Stimulated activated CD4-positive, alpha-beta T cell treated with anti-CD3 and anti-CD28 coated beads, Interleukin-15, amount 100 ng/mL, for 1 hour (primary cell): ENCODE measurements at regions not wholly inside any gene's neighbourhood (a gene's known extent, or its start where the extent isn't known, plus 50 kb on each side); places are given as distances from the start of the nearest gene placed in this dataset.
"Not testable (repeated sequence)": the region's sequence is repeated elsewhere in the genome, so short reads cannot be mapped to it uniquely, and the experiment has no call there.

Experiments used
- DNase-seq, 2 donors: peaks; one replicate each; pipeline ENCODE4 v3.0.0-alpha.2; 2020; ENCODE audit warnings: low read depth in 1 of 2, low spot score in 1 of 2

- DNase-seq, result no peak
Measured at GRCh38 chr2:34252111-34252510, 653.0 kb upstream of the FAM98A start.

GRCh38 chr2:34251578-34251977 is 652.5 kb upstream of the FAM98A start:
- no peak for DNase-seq

- DNase-seq, result no peak
Measured at GRCh38 chr2:34244195-34244594, 645.1 kb upstream of the FAM98A start.

- no peak for DNase-seq
Measured at GRCh38 chr2:34242763-34243123, 643.6 kb upstream of the FAM98A start.

- no peak for DNase-seq
Measured at GRCh38 chr2:34241905-34242762, 643.0 kb upstream of the FAM98A start.

GRCh38 chr2:34239511-34239910 is 640.4 kb upstream of the FAM98A start:
- DNase-seq, result no peak

GRCh38 chr2:34234823-34235222 is 635.7 kb upstream of the FAM98A start:
- DNase-seq, result no peak

- no peak for DNase-seq
Measured at GRCh38 chr2:34229998-34230397, 630.9 kb upstream of the FAM98A start.

GRCh38 chr2:34215174-34215573 is 616.1 kb upstream of the FAM98A start:
- no peak for DNase-seq

- DNase-seq, result not testable (repeated sequence)
Measured at GRCh38 chr2:34210382-34210781, 611.3 kb upstream of the FAM98A start.

GRCh38 chr2:34204560-34204959 is 605.5 kb upstream of the FAM98A start:
- no peak for DNase-seq

GRCh38 chr2:34201099-34201498 is 602.0 kb upstream of the FAM98A start:
- no peak for DNase-seq

GRCh38 chr2:34199971-34200370 is 600.9 kb upstream of the FAM98A start:
- DNase-seq, result no peak

- DNase-seq, result no peak
Measured at GRCh38 chr2:34193164-34193563, 594.1 kb upstream of the FAM98A start.

GRCh38 chr2:34188464-34189303 is 589.6 kb upstream of the FAM98A start:
- DNase-seq, result no peak

GRCh38 chr2:34179511-34179910 is 580.4 kb upstream of the FAM98A start:
- no peak for DNase-seq

- no peak for DNase-seq
Measured at GRCh38 chr2:34178482-34178881, 579.4 kb upstream of the FAM98A start.

- no peak for DNase-seq
Measured at GRCh38 chr2:34176693-34177092, 577.6 kb upstream of the FAM98A start.

- no peak for DNase-seq
Measured at GRCh38 chr2:34174506-34174905, 575.4 kb upstream of the FAM98A start.

GRCh38 chr2:34162231-34162630 is 563.1 kb upstream of the FAM98A start:
- DNase-seq, result no peak

GRCh38 chr2:34161549-34161948 is 562.5 kb upstream of the FAM98A start:
- no peak for DNase-seq

- no peak for DNase-seq
Measured at GRCh38 chr2:34159901-34160300, 560.8 kb upstream of the FAM98A start.
